CD14-positive monocyte (primary cell): ENCODE measurements at regions not wholly inside any gene's neighbourhood (a gene's known extent, or its start where the extent isn't known, plus 50 kb on each side); places are given as distances from the start of the nearest gene placed in this dataset.

Experiments used
- DNase-seq, 3 donors: peaks; one replicate each; pipeline ENCODE4 v3.0.0-alpha.2; 2011 to 2022
- H2AFZ ChIP-seq: 2 replicates; pipeline ENCODE4 v1.6.0; 2012; ENCODE audit warnings: mild to moderate bottlenecking, low read depth, low read length, inconsistent platforms; ENCODE audit not compliant: insufficient read depth, poor library complexity, severe bottlenecking
- H3K27ac ChIP-seq, 2 donors: 1 replicate in 1 of 2; 2 replicates in 1 of 2; pipeline ENCODE4 v1.5.1; 2012 to 2013; ENCODE audit warnings: low read length in 2 of 2, control low read depth in 1 of 2, inconsistent platforms in 1 of 2, low read depth in 1 of 2, mild to moderate bottlenecking in 1 of 2
- H3K27me3 ChIP-seq, 2 donors: one replicate each; pipeline versions ENCODE4 v1.6.0 to v1.6.1; 2011 to 2013; ENCODE audit warnings: low read length in 2 of 2; ENCODE audit not compliant: control insufficient read depth in 2 of 2, insufficient read depth in 2 of 2
- H3K36me3 ChIP-seq, 2 donors: replicated peaks in 1 of 2; 1 replicate in 1 of 2; 2 replicates in 1 of 2; pipeline versions ENCODE4 v1.5.1 to v1.6.1; 2012 to 2013; ENCODE audit warnings: low read length in 2 of 2, control low read depth in 1 of 2, inconsistent platforms in 1 of 2, mild to moderate bottlenecking in 1 of 2; ENCODE audit not compliant: insufficient read depth in 2 of 2, control insufficient read depth in 1 of 2
- H3K4me1 ChIP-seq, 2 donors: 1 replicate in 1 of 2; 2 replicates in 1 of 2; pipeline versions ENCODE4 v1.5.1 to v1.6.1; 2012 to 2013; ENCODE audit warnings: low read length in 2 of 2, control low read depth in 1 of 2, inconsistent platforms in 1 of 2, mild to moderate bottlenecking in 1 of 2, moderate library complexity in 1 of 2; ENCODE audit not compliant: insufficient read depth in 2 of 2, control insufficient read depth in 1 of 2
- H3K4me2 ChIP-seq: replicated peaks from 2 replicates; pipeline ENCODE3; 2012; ENCODE audit warnings: low read length, moderate library complexity, mild to moderate bottlenecking; ENCODE audit not compliant: poor library complexity, severe bottlenecking; ENCODE audit errors: extremely low read depth
- H3K4me3 ChIP-seq, 3 experiments: fragments of 200-600 bp in 1 of 3; sonication (generic) in 1 of 3; replicated peaks in 1 of 3; 1 replicate in 2 of 3; 2 replicates in 1 of 3; pipeline ENCODE4 v1.5.1; 2011 to 2013; ENCODE audit warnings: low read length in 3 of 3, mild to moderate bottlenecking in 3 of 3, control low read depth in 2 of 3, low read depth in 2 of 3, inconsistent platforms in 1 of 3, moderate library complexity in 1 of 3
- H3K79me2 ChIP-seq: 2 replicates; pipeline ENCODE4 v1.6.0; 2012; ENCODE audit warnings: mild to moderate bottlenecking, control low read depth, inconsistent platforms, low read length, moderate library complexity; ENCODE audit not compliant: insufficient read depth
- H3K9ac ChIP-seq: 2 replicates; pipeline ENCODE4 v1.6.0; 2017; ENCODE audit warnings: low read length, mild to moderate bottlenecking; ENCODE audit not compliant: insufficient read depth, poor library complexity, severe bottlenecking
- H3K9me3 ChIP-seq, 2 donors: replicated peaks in 1 of 2; 1 replicate in 1 of 2; 2 replicates in 1 of 2; pipeline versions ENCODE4 v1.5.1 to v1.6.1; 2012 to 2013; ENCODE audit warnings: low read length in 2 of 2, control low read depth in 1 of 2; ENCODE audit not compliant: control insufficient read depth in 1 of 2, insufficient read depth in 1 of 2
- H4K20me1 ChIP-seq: 2 replicates; pipeline ENCODE4 v1.6.0; 2012; ENCODE audit warnings: mild to moderate bottlenecking, low read length, control low read depth, moderate library complexity; ENCODE audit not compliant: insufficient read depth
- H3K27ac Mint-ChIP-seq, 7 donors: one replicate each; pipeline ENCODE4 v1.8.0; 2020; ENCODE audit warnings: mild to moderate bottlenecking in 7 of 7, mixed read lengths in 7 of 7, moderate library complexity in 6 of 7, inconsistent platforms in 2 of 7
- H3K27me3 Mint-ChIP-seq, 3 donors: one replicate each; pipeline ENCODE4 v1.8.0; 2021 to 2022; ENCODE audit warnings: low read depth in 3 of 3, mild to moderate bottlenecking in 3 of 3, mixed read lengths in 3 of 3, moderate library complexity in 3 of 3, inconsistent platforms in 1 of 3
- H3K36me3 Mint-ChIP-seq, 2 donors: one replicate each; pipeline ENCODE4 v1.8.0; 2020; ENCODE audit warnings: mixed read lengths in 2 of 2, inconsistent platforms in 1 of 2, mild to moderate bottlenecking in 1 of 2
- H3K4me1 Mint-ChIP-seq: one replicate; pipeline ENCODE4 v1.8.0; 2020; ENCODE audit warnings: mild to moderate bottlenecking, mixed read lengths
- H3K4me3 Mint-ChIP-seq, 2 donors: one replicate each; pipeline ENCODE4 v1.8.0; 2020; ENCODE audit warnings: mild to moderate bottlenecking in 2 of 2, mixed read lengths in 2 of 2, moderate library complexity in 1 of 2
- H3K9me3 Mint-ChIP-seq, 7 donors: one replicate each; pipeline ENCODE4 v1.8.0; 2020 to 2022; ENCODE audit warnings: mixed read lengths in 7 of 7, mild to moderate bottlenecking in 6 of 7, moderate library complexity in 6 of 7, inconsistent platforms in 2 of 7
- WGBS: methylation state at CpG from one replicate; pipeline ENCODE4 v1.1.5; 2013; ENCODE audit warnings: missing lambda C conversion rate; ENCODE audit not compliant: insufficient coverage; 5-methylcytosine and 5-hydroxymethylcytosine counted together
- intact Hi-C, 2 donors: fragments of 100-400 bp; cut with micrococcal nuclease; formaldehyde crosslinking; loops; one replicate each; pipeline versions ENCODE4 v1.15.0 to v1.15.1; 2023
- TF ChIP-seq, protein P1 (sequence below): fragments of 200-600 bp; IDR thresholded peaks from one replicate; pipeline ENCODE4 v1.8.0; 2022; ENCODE audit warnings: antibody characterized with exemption, mild to moderate bottlenecking

DNA sequence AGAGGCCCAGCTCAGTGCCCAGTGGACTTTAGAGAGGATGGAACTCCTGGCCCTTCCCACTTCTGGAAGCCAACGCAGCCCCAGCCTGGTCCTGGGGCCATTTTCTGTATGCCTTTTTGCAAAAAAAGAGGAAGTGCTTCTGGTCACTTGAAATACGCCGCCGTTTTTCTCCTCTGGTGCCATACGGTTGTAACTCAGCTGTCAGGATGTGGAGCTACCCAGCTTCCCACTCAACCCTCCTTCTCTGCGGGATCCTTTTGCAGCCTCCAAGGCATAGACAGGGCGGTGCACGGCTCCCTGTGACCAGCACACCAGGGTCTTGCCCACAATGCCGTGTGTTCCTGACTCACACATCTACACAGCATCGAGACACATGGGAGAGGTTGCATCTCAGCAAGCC, 369.6 kb downstream of the TCERG1L start:
- H2AFZ ChIP-seq: peak overlapping the region; percentile 24
- H3K9me3 ChIP-seq: no peaks in the 10 kb centered on the region
- H3K4me3 Mint-ChIP-seq: no peak overlapping the region
- H3K27me3 Mint-ChIP-seq: peaks cover 2 to 10% (median 3%) of the 10 kb centered on the region in 3 donors
- H3K9ac ChIP-seq: no peak overlapping the region
- peaks cover 0 to 2% (median 0%) of the 10 kb centered on the region in 7 donors for H3K9me3 Mint-ChIP-seq
- H3K36me3 ChIP-seq: no peaks in the 10 kb centered on the region
- no peaks in the 10 kb centered on the region for H3K36me3 Mint-ChIP-seq
- DNase-seq: no peak
- no peaks in the 10 kb centered on the region for H3K27me3 ChIP-seq
- H3K4me1 Mint-ChIP-seq: no peaks in the 10 kb centered on the region
- H3K79me2 ChIP-seq: no peaks in the 10 kb centered on the region
- TF ChIP-seq, protein P1, sequence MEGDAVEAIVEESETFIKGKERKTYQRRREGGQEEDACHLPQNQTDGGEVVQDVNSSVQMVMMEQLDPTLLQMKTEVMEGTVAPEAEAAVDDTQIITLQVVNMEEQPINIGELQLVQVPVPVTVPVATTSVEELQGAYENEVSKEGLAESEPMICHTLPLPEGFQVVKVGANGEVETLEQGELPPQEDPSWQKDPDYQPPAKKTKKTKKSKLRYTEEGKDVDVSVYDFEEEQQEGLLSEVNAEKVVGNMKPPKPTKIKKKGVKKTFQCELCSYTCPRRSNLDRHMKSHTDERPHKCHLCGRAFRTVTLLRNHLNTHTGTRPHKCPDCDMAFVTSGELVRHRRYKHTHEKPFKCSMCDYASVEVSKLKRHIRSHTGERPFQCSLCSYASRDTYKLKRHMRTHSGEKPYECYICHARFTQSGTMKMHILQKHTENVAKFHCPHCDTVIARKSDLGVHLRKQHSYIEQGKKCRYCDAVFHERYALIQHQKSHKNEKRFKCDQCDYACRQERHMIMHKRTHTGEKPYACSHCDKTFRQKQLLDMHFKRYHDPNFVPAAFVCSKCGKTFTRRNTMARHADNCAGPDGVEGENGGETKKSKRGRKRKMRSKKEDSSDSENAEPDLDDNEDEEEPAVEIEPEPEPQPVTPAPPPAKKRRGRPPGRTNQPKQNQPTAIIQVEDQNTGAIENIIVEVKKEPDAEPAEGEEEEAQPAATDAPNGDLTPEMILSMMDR: no peak
- intact Hi-C loops: no loop called here
- H3K27ac ChIP-seq: no peak overlapping the region
- H3K4me1 ChIP-seq: no peaks in the 10 kb centered on the region
- peak overlapping the region in 1 of 7 donors; percentile 70 for H3K27ac Mint-ChIP-seq
- H3K4me3 ChIP-seq: no peak overlapping the region
- WGBS: 22% methylated on average over 9 of the region's 10 CpGs
- no peak overlapping the region for H3K4me2 ChIP-seq
- no peaks in the 10 kb centered on the region for H4K20me1 ChIP-seq

DNA sequence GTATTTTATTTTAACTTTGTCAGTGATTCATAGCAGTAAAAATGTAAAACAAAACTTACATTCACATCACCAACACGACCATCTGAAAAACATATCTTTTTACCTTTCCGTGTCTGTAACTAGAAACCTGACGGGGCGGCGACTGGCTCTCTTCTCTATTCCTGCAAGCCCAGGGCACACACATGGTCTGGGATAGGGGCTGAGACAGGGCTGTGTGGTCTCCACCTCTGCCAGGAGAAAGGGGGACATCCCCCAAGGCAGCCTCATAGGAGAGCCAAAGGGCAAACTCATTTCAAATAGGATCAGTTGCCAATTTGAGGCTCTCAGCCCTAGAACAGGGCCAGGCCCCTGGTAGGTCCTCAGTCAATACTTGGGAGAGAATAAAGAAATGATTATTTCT, 359.4 kb downstream of the TCERG1L start:
- Histone ChIP-seq H3K9me3 (peaks cover 0 to 2% of the 10 kb centered on the region in 2 donors), H2AFZ (no peak overlapping the region), H3K27me3 (no peaks in the 10 kb centered on the region), H4K20me1 (no peaks in the 10 kb centered on the region), H3K27ac (no peak overlapping the region), H3K4me3 (no peak overlapping the region), H3K9ac (no peak overlapping the region), H3K4me1 (no peaks in the 10 kb centered on the region), H3K36me3 (no peaks in the 10 kb centered on the region), H3K79me2 (no peaks in the 10 kb centered on the region), H3K4me2 (no peak overlapping the region)
- TF ChIP-seq, protein P1: no peak
- H3K36me3 Mint-ChIP-seq: no peaks in the 10 kb centered on the region
- H3K4me1 Mint-ChIP-seq: no peaks in the 10 kb centered on the region
- H3K9me3 Mint-ChIP-seq: peaks cover 0 to 6% (median 0%) of the 10 kb centered on the region in 7 donors
- no peak overlapping the region for H3K27ac Mint-ChIP-seq
- peaks cover 0 to 3% (median 0%) of the 10 kb centered on the region in 3 donors for H3K27me3 Mint-ChIP-seq
- DNase-seq: no peak
- no CpG with 5 or more reads among the region's 5 CpGs for WGBS
- H3K4me3 Mint-ChIP-seq: no peak overlapping the region
- intact Hi-C loops: no loop called here
